ENCODE measurements at regions not wholly inside any gene's neighbourhood (a gene's known extent, or its start where the extent isn't known, plus 50 kb on each side); places are given as distances from the start of the nearest gene placed in this dataset.

- no peak for TF ChIP-seq ZNF276 (CRISPR knock-in tag; IDR thresholded peaks at IDR 0.05; ENCODE audit: low read depth)
- no peak for TF ChIP-seq MIER2 (CRISPR knock-in tag; IDR thresholded peaks at IDR 0.05)
- TF ChIP-seq ZKSCAN1 (IDR thresholded peaks at IDR 0.05; ENCODE audit: low read length): no peak
- TF ChIP-seq ZNF136 (CRISPR knock-in tag; IDR thresholded peaks at IDR 0.05; ENCODE audit: low read depth): no peak
- TF ChIP-seq, protein P1, sequence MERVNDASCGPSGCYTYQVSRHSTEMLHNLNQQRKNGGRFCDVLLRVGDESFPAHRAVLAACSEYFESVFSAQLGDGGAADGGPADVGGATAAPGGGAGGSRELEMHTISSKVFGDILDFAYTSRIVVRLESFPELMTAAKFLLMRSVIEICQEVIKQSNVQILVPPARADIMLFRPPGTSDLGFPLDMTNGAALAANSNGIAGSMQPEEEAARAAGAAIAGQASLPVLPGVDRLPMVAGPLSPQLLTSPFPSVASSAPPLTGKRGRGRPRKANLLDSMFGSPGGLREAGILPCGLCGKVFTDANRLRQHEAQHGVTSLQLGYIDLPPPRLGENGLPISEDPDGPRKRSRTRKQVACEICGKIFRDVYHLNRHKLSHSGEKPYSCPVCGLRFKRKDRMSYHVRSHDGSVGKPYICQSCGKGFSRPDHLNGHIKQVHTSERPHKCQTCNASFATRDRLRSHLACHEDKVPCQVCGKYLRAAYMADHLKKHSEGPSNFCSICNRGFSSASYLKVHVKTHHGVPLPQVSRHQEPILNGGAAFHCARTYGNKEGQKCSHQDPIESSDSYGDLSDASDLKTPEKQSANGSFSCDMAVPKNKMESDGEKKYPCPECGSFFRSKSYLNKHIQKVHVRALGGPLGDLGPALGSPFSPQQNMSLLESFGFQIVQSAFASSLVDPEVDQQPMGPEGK (CRISPR knock-in tag; IDR thresholded peaks at IDR 0.05): no peak
- no peak for TF ChIP-seq NFKB2 (CRISPR knock-in tag; IDR thresholded peaks at IDR 0.05; ENCODE audit: borderline replicate concordance)
- TF ChIP-seq MAFF (IDR thresholded peaks at IDR 0.05; ENCODE audit: low read depth, low read length): no peak
- TF ChIP-seq ZNF816 (CRISPR knock-in tag; IDR thresholded peaks at IDR 0.05; ENCODE audit: borderline replicate concordance): no peak
- TF ChIP-seq SATB2 (CRISPR knock-in tag; IDR thresholded peaks at IDR 0.05): no peak
- no peak for TF ChIP-seq HOXA9 (CRISPR knock-in tag; IDR thresholded peaks at IDR 0.05; ENCODE audit: borderline replicate concordance)
- no peak for TF ChIP-seq GFI1 (CRISPR knock-in tag; IDR thresholded peaks at IDR 0.05; ENCODE audit: borderline replicate concordance)
- TF ChIP-seq ZNF720 (CRISPR knock-in tag; IDR thresholded peaks at IDR 0.05): no peak
- TF ChIP-seq MZF1 (CRISPR knock-in tag; IDR thresholded peaks at IDR 0.05; ENCODE audit: borderline replicate concordance): no peak
- TF ChIP-seq MXD3 (CRISPR knock-in tag; IDR thresholded peaks at IDR 0.05): no peak
- no peak for TF ChIP-seq MYNN (CRISPR knock-in tag; IDR thresholded peaks at IDR 0.05; ENCODE audit: low read depth)
- TF ChIP-seq MTF1 (CRISPR knock-in tag; IDR thresholded peaks at IDR 0.05): no peak
- TF ChIP-seq NR2F6 (IDR thresholded peaks at IDR 0.05): no peak
- TF ChIP-seq NR2F6 (CRISPR knock-in tag; IDR thresholded peaks at IDR 0.05): 0 out of 2 replicates have a peak, but pooled peaks have one; percentile 34
- TF ChIP-seq NPAS2 (CRISPR knock-in tag; IDR thresholded peaks at IDR 0.05; ENCODE audit: borderline replicate concordance): no peak
- TF ChIP-seq, protein P2, sequence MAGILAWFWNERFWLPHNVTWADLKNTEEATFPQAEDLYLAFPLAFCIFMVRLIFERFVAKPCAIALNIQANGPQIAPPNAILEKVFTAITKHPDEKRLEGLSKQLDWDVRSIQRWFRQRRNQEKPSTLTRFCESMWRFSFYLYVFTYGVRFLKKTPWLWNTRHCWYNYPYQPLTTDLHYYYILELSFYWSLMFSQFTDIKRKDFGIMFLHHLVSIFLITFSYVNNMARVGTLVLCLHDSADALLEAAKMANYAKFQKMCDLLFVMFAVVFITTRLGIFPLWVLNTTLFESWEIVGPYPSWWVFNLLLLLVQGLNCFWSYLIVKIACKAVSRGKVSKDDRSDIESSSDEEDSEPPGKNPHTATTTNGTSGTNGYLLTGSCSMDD (CRISPR knock-in tag; IDR thresholded peaks at IDR 0.05): no peak
- TF ChIP-seq KLF9 (CRISPR knock-in tag; IDR thresholded peaks at IDR 0.05; ENCODE audit: low read depth): no peak
- TF ChIP-seq ZNF207 (IDR thresholded peaks at IDR 0.05; ENCODE audit: borderline replicate concordance): no peak
- no peak for TF ChIP-seq RARA (CRISPR knock-in tag; IDR thresholded peaks at IDR 0.05)
- TF ChIP-seq PAWR (CRISPR knock-in tag; IDR thresholded peaks at IDR 0.05; ENCODE audit: borderline replicate concordance): no peak
- no peak for TF ChIP-seq SCMH1 (CRISPR knock-in tag; IDR thresholded peaks at IDR 0.05; ENCODE audit: borderline replicate concordance)
- peak in 1 of 2 experiments; percentile 37; a peak in 1 of 4 replicates for TF ChIP-seq NR2F1 (CRISPR knock-in tag; IDR thresholded peaks at IDR 0.05)
- TF ChIP-seq HDAC2 (CRISPR knock-in tag; IDR thresholded peaks at IDR 0.05): 0 out of 2 replicates have a peak, but pooled peaks have one; percentile 13
- TF ChIP-seq SRSF9 (IDR thresholded peaks at IDR 0.05; ENCODE audit: borderline replicate concordance, insufficient read depth, low read depth, low read length, poor library complexity, severe bottlenecking): no peak
These were observed 114.0 kb upstream of the GOT2 start (continued) for GRCh38 chr16:58847902-58848661.

Measured in HepG2 (cell line).